ENCODE measurements at regions not wholly inside any gene's neighbourhood (a gene's known extent, or its start where the extent isn't known, plus 50 kb on each side); places are given as distances from the start of the nearest gene placed in this dataset.

GRCh38 chr2:103798291-103798690 lies 1036.5 kb downstream of the TMEM182 start:
- TF ChIP-seq EZH2phosphoT487 (conservative IDR thresholded peaks at IDR 0.05; ENCODE audit: low read length) (no peak), CTCF (IDR thresholded peaks at IDR 0.05; ENCODE audit: insufficient read depth, low read length, poor library complexity, severe bottlenecking) (no peak)
